Lung (tissue), 11 donors: ENCODE measurements at regions not wholly inside any gene's neighbourhood (a gene's known extent, or its start where the extent isn't known, plus 50 kb on each side); places are given as distances from the start of the nearest gene placed in this dataset.

ENCODE experiments used
- ATAC-seq: fragments of 200-7000 bp; cut with Tn5 transposase; one replicate; pipeline ENCODE4 v1.9.1; 2020; ENCODE audit warnings: moderate number of reproducible peaks; ENCODE audit not compliant: insufficient read depth, low FRiP score
- DNase-seq, 3 donors: peaks; one replicate each; pipeline ENCODE4 v3.0.0-alpha.2; 2013 to 2017
- H3K27ac ChIP-seq, 2 donors: one replicate each; pipeline ENCODE4 v1.5.1; 2013; ENCODE audit warnings: mild to moderate bottlenecking in 2 of 2, moderate library complexity in 2 of 2, control low read depth in 1 of 2, inconsistent platforms in 1 of 2, low read depth in 1 of 2, low read length in 1 of 2
- H3K27me3 ChIP-seq, 3 donors: one replicate each; pipeline ENCODE4 v1.5.1; 2013; ENCODE audit warnings: low read length in 2 of 3; ENCODE audit not compliant: control insufficient read depth in 3 of 3, insufficient read depth in 3 of 3
- H3K36me3 ChIP-seq, 4 donors: one replicate each; pipeline ENCODE4 v1.5.1; 2013; ENCODE audit warnings: low read length in 4 of 4, mild to moderate bottlenecking in 1 of 4, moderate library complexity in 1 of 4; ENCODE audit not compliant: control insufficient read depth in 4 of 4, insufficient read depth in 4 of 4
- H3K4me1 ChIP-seq, 5 donors: one replicate each; pipeline ENCODE4 v1.5.1; 2013; ENCODE audit warnings: low read length in 5 of 5, mild to moderate bottlenecking in 2 of 5, moderate library complexity in 1 of 5; ENCODE audit not compliant: control insufficient read depth in 5 of 5, insufficient read depth in 5 of 5
- H3K4me3 ChIP-seq: one replicate; pipeline ENCODE4 v1.5.1; 2013; ENCODE audit warnings: mild to moderate bottlenecking, control low read depth, moderate library complexity
- H3K9ac ChIP-seq, 2 donors: one replicate each; pipeline ENCODE4 v1.5.1; 2013; ENCODE audit warnings: low read length in 2 of 2, control low read depth in 1 of 2; ENCODE audit not compliant: insufficient read depth in 1 of 2
- H3K9me3 ChIP-seq, 4 donors: one replicate each; pipeline ENCODE4 v1.5.1; 2013; ENCODE audit warnings: low read length in 3 of 4, mild to moderate bottlenecking in 1 of 4, moderate library complexity in 1 of 4; ENCODE audit not compliant: control insufficient read depth in 4 of 4, insufficient read depth in 3 of 4
- WGBS, 2 donors: extraction: QIAGEN DNeasy Blood & Tissue Kit; methylation state at CpG; one replicate each; pipeline ENCODE4 v1.1.7; 2013; 5-methylcytosine and 5-hydroxymethylcytosine counted together
- TF ChIP-seq, protein P1 (sequence below): IDR thresholded peaks from 2 replicates; pipeline ENCODE4 v1.5.1; 2012; ENCODE audit warnings: mild to moderate bottlenecking; ENCODE audit errors: control extremely low read depth, extremely low read depth
- donor health status: control.
- donor health status: control.
- donor health status: Bipolar disorder and iron deficiency.
- donor health status: healthy.
- donor health status: DM: yes; HTN: yes; CAD: no.

DNA sequence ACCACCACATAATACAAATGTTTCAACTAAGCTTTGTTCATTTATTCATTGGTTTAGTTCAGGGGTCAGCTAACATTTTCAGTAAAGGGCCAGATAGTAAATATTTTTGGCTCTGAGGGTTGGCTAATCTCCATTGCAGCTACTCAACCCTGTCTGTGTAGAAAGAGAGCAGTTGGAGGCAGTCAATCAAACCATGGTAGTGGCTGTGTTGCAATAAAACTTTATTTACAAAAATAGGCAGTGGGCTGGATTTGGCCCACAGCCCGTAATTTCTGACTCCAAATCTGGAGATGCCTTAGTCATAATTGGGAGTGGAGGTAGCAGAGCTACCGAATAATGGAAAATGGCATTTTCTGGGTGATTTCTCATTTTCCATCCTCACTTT lies 242.5 kb upstream of the ZFP64 start:
- no peak for ATAC-seq
- no peaks in the 10 kb centered on the region for H3K27me3 ChIP-seq
- no peak for DNase-seq
- no peaks in the 10 kb centered on the region for H3K36me3 ChIP-seq
- no peak overlapping the region for H3K27ac ChIP-seq
- H3K4me3 ChIP-seq: no peak overlapping the region
- TF ChIP-seq, protein P1, sequence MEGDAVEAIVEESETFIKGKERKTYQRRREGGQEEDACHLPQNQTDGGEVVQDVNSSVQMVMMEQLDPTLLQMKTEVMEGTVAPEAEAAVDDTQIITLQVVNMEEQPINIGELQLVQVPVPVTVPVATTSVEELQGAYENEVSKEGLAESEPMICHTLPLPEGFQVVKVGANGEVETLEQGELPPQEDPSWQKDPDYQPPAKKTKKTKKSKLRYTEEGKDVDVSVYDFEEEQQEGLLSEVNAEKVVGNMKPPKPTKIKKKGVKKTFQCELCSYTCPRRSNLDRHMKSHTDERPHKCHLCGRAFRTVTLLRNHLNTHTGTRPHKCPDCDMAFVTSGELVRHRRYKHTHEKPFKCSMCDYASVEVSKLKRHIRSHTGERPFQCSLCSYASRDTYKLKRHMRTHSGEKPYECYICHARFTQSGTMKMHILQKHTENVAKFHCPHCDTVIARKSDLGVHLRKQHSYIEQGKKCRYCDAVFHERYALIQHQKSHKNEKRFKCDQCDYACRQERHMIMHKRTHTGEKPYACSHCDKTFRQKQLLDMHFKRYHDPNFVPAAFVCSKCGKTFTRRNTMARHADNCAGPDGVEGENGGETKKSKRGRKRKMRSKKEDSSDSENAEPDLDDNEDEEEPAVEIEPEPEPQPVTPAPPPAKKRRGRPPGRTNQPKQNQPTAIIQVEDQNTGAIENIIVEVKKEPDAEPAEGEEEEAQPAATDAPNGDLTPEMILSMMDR: no peak
- 90% methylated on average over 2 of the region's 2 CpGs for WGBS, 2 donors
- no peak overlapping the region for H3K9ac ChIP-seq
- peaks cover 0 to 3% (median under 1%) of the 10 kb centered on the region in 4 donors for H3K9me3 ChIP-seq
- H3K4me1 ChIP-seq: no peaks in the 10 kb centered on the region

DNA sequence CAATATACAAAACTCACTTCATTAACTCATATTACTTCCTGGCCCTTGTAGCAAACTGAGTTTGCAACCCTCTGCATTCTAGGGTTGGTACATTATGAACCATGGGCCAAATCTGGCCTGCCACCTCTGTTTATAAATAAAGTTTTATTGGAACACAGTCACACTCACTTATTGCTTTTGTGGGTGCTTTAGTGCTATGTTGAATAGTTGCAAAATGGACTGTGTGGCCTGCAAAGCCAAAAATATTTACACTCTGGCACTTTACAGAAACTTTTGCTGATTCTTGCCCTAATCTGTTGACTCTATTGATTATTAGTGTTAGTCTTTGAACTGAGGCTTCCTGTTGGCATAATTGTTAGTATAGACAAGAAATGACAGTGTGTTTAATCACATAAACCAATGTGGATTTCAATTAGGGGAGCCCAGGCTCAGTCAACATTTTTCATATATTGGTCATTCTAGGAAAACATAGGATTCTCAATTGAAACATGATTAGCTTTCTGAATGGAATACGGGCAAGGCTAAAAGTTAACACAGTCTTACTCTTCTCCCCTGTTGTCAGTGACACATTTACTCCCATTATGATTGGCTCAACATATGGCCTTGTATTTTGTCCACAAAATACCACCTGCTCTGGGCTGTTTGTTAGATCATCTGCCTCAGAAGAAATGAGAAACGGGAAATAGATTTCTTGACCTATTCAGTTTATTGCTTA lies 241.9 kb upstream of the ZFP64 start:
- H3K27ac ChIP-seq: no peak overlapping the region
- WGBS, 2 donors: 88 to 90% methylated on average over 2 of the region's 2 CpGs

DNA sequence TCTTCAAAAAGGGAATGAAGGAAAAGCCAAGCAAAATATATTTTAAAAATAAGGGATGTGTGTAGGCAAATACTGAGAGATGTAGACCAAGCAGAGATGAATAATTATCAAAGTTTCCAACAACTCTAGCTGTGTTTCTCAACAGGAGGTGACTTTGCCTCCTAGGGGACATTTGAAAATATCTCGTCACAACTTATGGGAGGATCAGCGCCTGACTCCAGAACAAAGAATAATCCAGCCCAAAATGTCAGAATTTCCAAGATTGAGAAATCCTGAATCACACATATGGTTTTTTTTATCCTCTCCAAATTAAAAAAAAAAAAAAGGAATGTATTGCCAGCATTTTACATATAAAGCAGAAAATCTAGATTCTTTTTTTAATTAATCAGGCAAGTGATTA lies 241.2 kb upstream of the ZFP64 start:
- DNase-seq (peak in 2 of 3 donors; percentile 37 to 56), ATAC-seq (no peak)
- no peak overlapping the region for H3K27ac ChIP-seq
- TF ChIP-seq, protein P1: no peak
- H3K27me3 ChIP-seq: no peaks in the 10 kb centered on the region
- no peak overlapping the region for H3K4me3 ChIP-seq
- no peaks in the 10 kb centered on the region for H3K4me1 ChIP-seq
- no peak overlapping the region for H3K9ac ChIP-seq
- WGBS, 2 donors: 83 to 87% methylated on average over 2 of the region's 2 CpGs
- H3K9me3 ChIP-seq: peaks cover 0 to 7% (median under 1%) of the 10 kb centered on the region in 4 donors
- no peaks in the 10 kb centered on the region for H3K36me3 ChIP-seq

More for the DNA sequence above, 241.9 kb upstream of the ZFP64 start:
- Histone ChIP-seq H3K9me3 (peaks cover 0 to 7% (median under 1%) of the 10 kb centered on the region in 4 donors), H3K9ac (no peak overlapping the region), H3K4me1 (no peaks in the 10 kb centered on the region), H3K36me3 (no peaks in the 10 kb centered on the region), H3K27me3 (no peaks in the 10 kb centered on the region), H3K4me3 (no peak overlapping the region)
- DNase-seq (no peak), ATAC-seq (no peak)
- TF ChIP-seq, protein P1: no peak
